Islet of Langerhans (tissue), 1 donor: ENCODE measurements at regions not wholly inside any gene's neighbourhood (a gene's known extent, or its start where the extent isn't known, plus 50 kb on each side); places are given as distances from the start of the nearest gene placed in this dataset.

Source experiments
- FAIRE-seq: peaks from one replicate; lab custom pipeline; 2011; peaks lifted over from hg19 to GRCh38; lab: Jason Lieb, UNC

DNA sequence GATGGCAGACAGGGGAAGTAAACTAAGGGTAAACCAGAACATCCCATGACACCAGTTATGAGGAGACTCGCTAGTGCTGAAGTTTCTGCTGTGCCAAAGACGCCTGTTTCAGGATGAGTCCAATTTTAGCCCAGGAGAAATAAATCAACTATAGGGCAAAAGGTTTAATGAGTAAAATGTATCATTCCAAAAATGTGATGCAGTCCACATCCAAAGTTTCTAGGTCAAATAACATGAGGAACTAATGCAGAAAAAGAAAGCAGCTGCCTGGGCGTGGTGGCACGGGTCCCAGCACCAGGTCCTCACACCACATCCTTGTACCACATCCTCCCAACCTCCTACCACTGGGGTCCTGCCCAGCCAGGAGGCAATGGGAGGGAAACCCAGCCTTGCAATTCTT, 126.9 kb upstream of the CTAGE1 start:
- FAIRE-seq = no peak

DNA sequence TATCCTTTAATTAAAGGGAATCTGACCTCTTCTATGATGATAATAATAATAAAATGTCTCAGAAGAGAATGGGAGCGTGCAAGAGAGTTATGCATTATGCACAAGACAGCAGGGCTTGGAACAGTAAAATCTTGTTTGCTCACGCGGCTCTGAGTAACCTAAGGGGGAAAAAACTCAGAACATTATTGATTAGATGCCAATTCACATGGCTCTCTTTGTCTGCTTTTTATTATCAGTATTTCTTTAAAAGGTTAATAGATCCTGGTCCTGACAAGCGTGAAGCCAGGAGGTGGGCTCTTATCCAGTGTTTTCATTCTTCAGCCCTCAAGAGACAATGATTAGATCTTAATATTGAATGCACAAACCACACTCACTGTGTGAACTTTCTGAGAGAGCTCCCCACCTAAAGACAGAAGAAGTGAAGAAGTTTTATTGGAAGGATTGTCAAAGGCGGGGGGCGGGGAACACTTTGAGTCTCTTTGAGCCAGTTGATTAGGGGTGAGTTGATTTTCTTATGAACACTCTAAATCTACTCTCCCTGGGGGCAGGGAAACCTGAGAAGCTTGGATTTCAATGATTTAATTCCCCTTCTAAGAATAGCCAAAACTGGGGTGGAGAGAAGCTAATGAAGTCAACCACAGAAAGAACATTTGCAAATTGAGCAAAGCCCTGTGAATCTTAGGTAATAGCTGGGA, 127.5 kb upstream of the CTAGE1 start:
- no peak for FAIRE-seq

- no peak for FAIRE-seq
Observed at GRCh38 chr18:22546905-22547570, 129.3 kb upstream of the CTAGE1 start.

GRCh38 chr18:22547807-22548561, 130.3 kb upstream of the CTAGE1 start:
- no peak for FAIRE-seq

DNA sequence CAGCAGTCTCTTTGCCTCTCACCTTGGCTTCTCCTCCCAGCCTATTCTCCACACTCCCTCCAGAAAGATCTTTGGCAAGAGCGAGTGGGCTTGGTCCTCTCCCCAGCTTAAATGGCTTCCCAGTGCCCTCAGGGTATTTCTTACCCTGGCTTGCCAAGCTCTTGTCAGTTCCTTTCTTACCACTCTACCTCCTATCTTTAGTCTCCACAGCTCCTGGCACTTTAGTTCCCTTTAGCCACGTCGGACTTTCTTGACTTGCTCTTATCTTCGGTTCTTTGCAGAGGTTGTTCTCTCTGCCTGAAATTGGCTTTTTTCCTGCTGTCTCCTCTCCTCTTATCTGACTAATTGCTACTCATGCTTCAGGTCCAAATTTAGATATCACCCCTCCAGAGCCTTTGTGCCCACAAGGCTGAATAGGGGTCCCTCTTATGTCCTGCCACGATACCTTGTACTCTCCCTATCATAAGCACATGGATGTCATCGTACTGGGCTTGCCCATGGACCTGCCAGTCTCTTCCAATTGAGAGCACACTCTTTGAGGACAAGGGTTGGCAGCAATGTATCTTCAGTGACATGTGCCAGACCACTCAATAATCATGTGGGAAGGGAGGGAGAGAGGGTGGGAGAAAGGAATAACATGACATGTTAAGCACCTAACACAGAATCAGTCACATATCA, 131.7 kb upstream of the CTAGE1 start:
- FAIRE-seq = no peak

DNA sequence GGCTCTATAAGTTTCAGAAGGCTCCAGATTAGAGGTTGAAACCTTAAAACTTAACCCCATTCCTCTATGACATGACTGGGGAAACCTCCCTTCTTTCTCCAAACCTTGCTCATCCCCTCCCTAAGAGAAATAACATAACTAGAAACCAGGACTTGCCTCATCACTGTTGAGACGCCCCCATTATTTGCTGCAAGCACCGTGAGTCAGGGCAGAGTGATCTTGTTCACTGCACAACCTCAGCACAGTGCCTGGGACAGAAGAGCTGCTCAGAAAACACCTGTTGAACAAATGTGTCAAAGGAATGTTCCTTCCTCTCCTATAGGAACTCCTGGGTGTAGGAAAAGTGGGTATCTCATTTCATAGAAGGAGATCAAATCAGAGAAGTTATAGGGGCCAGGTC, 132.7 kb upstream of the CTAGE1 start:
- FAIRE-seq = no peak

DNA sequence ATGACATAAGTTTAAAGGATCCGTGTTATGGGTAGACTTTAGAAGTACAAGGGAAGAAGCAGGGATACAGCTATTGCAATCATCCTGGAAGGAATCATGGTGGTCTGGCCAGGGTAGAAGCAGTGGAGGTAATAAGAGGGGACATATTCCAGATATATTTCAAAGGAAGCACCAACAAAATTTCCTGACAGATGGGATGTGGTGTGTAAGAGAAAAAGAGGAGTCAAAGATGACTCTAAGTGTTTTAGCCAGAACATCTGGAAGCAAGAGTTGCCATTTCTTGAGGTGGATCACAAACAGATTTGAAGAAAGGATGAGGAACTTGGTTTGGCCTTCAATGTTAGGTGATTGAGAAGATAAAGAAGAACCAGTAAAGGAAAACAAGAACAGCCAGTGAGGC, 133.1 kb upstream of the CTAGE1 start:
- no peak for FAIRE-seq

DNA sequence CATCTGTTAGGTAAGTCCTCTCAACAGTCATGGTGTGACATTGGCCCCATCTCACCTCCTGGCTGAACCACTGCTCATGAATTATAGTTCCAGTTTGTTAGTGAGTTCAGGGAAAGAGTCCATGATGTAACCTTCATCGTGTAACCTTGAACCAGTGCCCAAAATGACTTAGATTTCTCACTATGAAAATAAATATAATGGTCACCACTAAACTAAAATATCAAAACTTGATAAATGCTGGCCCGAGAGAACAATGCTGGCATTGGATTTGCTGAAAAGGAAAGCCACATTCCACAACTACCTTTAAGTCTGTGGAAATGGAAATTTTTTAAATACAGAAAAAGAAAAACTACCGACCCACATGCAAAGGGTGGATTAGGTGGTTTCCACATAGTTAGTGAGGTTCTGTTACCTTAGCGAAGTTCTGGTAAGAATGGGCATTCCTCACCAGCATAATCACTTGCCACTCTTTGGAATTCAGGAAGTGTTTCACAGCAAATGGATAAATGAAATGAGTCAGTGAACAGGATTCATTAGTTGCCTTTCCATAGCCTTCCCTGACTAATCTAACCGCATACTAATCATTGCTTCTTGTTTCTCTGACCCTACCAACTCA, 133.9 kb upstream of the CTAGE1 start:
- no peak for FAIRE-seq

- FAIRE-seq = no peak
Observed at GRCh38 chr18:22552254-22552653, 134.5 kb upstream of the CTAGE1 start.

DNA sequence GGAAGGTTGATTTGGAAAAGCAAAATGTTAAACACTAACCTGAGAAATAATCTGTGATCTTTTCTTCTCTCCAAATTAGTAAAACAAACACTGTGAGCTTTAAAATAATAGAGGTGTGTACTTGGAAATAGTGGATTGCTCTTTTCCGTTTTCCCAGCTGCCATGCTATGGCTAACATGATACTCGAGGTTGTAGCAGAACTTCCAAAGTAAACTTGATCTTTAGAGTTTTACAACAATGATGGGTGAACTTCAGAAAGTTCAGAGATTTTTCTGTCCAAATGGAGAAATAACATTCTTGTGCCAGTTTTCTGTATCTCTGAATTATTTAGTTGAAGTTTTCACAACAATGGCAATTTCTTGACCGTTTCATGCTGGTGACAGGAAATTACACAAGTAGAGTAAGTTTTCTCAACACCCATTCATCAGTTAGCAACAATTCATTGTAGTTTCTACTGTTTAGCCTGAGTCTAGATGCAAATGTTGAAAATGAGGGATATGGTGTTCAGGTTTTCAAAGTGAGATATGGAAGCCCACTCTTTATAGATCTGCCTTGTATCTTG, 135.3 kb upstream of the CTAGE1 start:
- FAIRE-seq = no peak

GRCh38 chr18:22556222-22557167, 138.8 kb upstream of the CTAGE1 start:
- FAIRE-seq = no peak

- no peak for FAIRE-seq
Observed at GRCh38 chr18:22557168-22557941, 139.6 kb upstream of the CTAGE1 start.

GRCh38 chr18:22558945-22559385, 141.2 kb upstream of the CTAGE1 start:
- no peak for FAIRE-seq

DNA sequence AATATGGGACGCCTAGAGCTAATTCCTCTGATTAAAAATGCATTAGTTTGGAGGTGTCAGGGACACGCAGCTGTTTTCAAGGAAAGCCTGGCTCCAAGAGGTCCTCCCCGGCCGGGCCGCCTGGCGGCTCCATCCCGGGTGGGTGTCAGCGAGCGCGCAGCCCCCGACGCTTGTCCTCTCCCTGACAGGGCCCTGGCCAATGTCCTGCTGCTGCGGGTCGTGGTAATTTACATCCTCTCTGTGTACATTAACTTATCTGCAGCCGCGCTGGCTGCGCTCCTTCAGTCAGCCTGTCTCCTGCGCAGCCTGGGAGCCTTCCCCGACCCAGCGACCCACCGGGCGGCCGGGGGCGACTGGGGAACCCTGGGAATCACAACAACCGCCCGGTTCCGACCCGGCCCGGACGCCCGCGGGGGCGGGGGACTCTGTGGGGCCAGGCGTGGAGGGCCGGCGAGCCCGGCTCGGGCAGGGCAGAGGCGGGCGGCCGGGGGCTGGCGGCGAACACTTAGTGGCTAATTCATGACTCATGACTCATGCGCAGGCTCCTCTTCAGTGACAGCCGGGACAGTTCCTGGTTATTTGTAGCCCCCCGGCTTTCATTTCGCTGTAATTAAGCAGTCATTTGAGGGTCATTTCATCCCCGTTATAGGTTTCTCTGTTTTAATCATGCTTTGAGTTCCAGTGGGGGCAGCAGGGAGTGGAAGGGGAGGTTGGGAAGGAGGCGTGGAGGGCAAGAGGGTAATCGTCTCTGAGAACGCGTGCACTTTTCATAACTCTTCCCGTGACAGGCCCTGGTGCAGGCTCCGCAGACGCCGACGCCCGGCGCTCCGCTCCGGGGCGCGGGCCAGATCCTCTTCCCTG, 141.9 kb upstream of the CTAGE1 start:
- FAIRE-seq = no peak

GRCh38 chr18:22560275-22560610, 142.5 kb upstream of the CTAGE1 start:
- FAIRE-seq = no peak

DNA sequence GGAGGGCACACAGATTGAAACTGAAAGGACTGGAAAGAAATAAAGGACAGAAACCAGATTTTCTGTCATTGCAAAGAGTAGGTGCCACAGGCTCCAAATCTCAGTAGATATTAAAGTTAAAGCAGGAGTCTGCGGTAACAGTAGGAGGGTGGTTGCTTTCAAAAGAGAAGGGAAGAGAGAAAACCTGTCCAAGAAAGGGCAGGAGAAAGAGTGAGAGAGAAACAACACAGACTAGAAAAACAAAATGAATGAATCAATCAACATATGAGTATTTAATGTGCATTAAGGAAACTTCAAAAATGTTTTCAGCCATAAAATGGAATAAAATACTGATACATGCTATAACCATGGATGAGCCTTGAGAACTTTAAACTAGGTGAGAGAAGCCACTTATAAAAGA, 143.1 kb upstream of the CTAGE1 start:
- FAIRE-seq = no peak

GRCh38 chr18:22563164-22563583, 145.5 kb upstream of the CTAGE1 start:
- FAIRE-seq = peak; percentile 95

- FAIRE-seq = no peak
Observed at GRCh38 chr18:22564036-22564435, 146.3 kb upstream of the CTAGE1 start.
